ENCODE measurements at regions not wholly inside any gene's neighbourhood (a gene's known extent, or its start where the extent isn't known, plus 50 kb on each side); places are given as distances from the start of the nearest gene placed in this dataset.

- TF ChIP-seq CTCF (IDR thresholded peaks at IDR 0.05; ENCODE audit: insufficient read depth, low read length) (no peak), POLR2AphosphoS5 (IDR thresholded peaks at IDR 0.05; ENCODE audit: low read depth) (no peak)
These were observed 329.5 kb upstream of the HSF2 start for GRCh38 chr6:122069932-122070331.
